HG02678 (cell line): ENCODE measurements at regions not wholly inside any gene's neighbourhood (a gene's known extent, or its start where the extent isn't known, plus 50 kb on each side); places are given as distances from the start of the nearest gene placed in this dataset.

Source experiments
- ATAC-seq: cut with Tn5 transposase; IDR thresholded peaks from one replicate; pipeline ENCODE4 v1.9.1; 2021; ENCODE audit warnings: mild to moderate bottlenecking, moderate library complexity; ENCODE audit not compliant: unreplicated experiment

- ATAC-seq, result no peak
Observed at GRCh38 chr14:22011253-22011642, 337.6 kb upstream of the OR4E1 start.

GRCh38 chr14:22010545-22011252 lies 337.1 kb upstream of the OR4E1 start:
- ATAC-seq, result no peak

- ATAC-seq, result no peak
Observed at GRCh38 chr14:22008766-22009165, 335.1 kb upstream of the OR4E1 start.

- no peak for ATAC-seq
Observed at GRCh38 chr14:22007784-22008412, 334.3 kb upstream of the OR4E1 start.

GRCh38 chr14:22007363-22007762 lies 333.7 kb upstream of the OR4E1 start:
- ATAC-seq, result no peak

GRCh38 chr14:22003461-22003860 lies 329.8 kb upstream of the OR4E1 start:
- no peak for ATAC-seq

GRCh38 chr14:22002860-22003284 lies 329.3 kb upstream of the OR4E1 start:
- no peak for ATAC-seq

GRCh38 chr14:21999402-21999801 lies 325.8 kb upstream of the OR4E1 start:
- ATAC-seq, result no peak

GRCh38 chr14:21997300-21997699 lies 323.7 kb upstream of the OR4E1 start:
- ATAC-seq, result no peak

GRCh38 chr14:21995332-21995731 lies 321.7 kb upstream of the OR4E1 start:
- ATAC-seq, result no peak

GRCh38 chr14:21993837-21994236 lies 320.2 kb upstream of the OR4E1 start:
- ATAC-seq, result no peak

GRCh38 chr14:21993070-21993469 lies 319.5 kb upstream of the OR4E1 start:
- ATAC-seq, result no peak

- ATAC-seq, result no peak
Observed at GRCh38 chr14:21991130-21991529, 317.5 kb upstream of the OR4E1 start.

GRCh38 chr14:21990116-21990515 lies 316.5 kb upstream of the OR4E1 start:
- no peak for ATAC-seq

GRCh38 chr14:21989090-21989489 lies 315.5 kb upstream of the OR4E1 start:
- ATAC-seq, result no peak

GRCh38 chr14:21988413-21988812 lies 314.8 kb upstream of the OR4E1 start:
- ATAC-seq, result no peak

- no peak for ATAC-seq
Observed at GRCh38 chr14:21987937-21988336, 314.3 kb upstream of the OR4E1 start.

- no peak for ATAC-seq
Observed at GRCh38 chr14:21985081-21985480, 311.5 kb upstream of the OR4E1 start.

GRCh38 chr14:21978999-21979314 lies 305.3 kb upstream of the OR4E1 start:
- ATAC-seq, result no peak

GRCh38 chr14:21978184-21978998 lies 304.8 kb upstream of the OR4E1 start:
- no peak for ATAC-seq

- ATAC-seq, result no peak
Observed at GRCh38 chr14:21974741-21975140, 301.1 kb upstream of the OR4E1 start.

GRCh38 chr14:21965042-21965441 lies 291.4 kb upstream of the OR4E1 start:
- ATAC-seq, result no peak
